ENCODE measurements at regions not wholly inside any gene's neighbourhood (a gene's known extent, or its start where the extent isn't known, plus 50 kb on each side); places are given as distances from the start of the nearest gene placed in this dataset.
"Not testable (repeated sequence)": the region's sequence is repeated elsewhere in the genome, so short reads cannot be mapped to it uniquely, and the experiment has no call there.

GRCh38 chr11:122401581-122401980 lies 253.9 kb upstream of the UBASH3B start:
- intact Hi-C loops (cut with micrococcal nuclease), result not testable (repeated sequence)

- intact Hi-C loops (cut with micrococcal nuclease), result no loop called here
These were observed 256.1 kb upstream of the UBASH3B start for GRCh38 chr11:122399375-122399774.

DNA sequence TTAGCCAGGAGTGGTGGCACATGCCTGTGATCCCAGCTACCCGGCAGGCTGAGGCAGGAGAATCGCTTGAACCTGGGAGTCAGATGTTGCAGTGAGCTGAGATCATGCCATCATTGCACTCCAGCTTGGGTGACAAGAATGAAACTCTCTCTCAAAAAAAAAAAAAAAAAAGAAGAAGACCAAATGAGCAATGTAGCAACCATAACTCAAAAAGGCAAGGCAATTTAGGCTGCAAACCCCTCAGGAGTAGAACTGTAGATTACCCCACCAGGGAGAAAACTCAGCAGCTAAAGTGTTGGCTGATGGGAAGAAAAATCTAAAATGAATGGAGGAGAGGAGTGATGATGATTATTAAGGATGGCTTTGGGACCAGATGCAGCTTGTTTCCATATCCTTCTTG lies 256.7 kb upstream of the UBASH3B start:
- intact Hi-C loops (cut with micrococcal nuclease), result no loop called here

DNA sequence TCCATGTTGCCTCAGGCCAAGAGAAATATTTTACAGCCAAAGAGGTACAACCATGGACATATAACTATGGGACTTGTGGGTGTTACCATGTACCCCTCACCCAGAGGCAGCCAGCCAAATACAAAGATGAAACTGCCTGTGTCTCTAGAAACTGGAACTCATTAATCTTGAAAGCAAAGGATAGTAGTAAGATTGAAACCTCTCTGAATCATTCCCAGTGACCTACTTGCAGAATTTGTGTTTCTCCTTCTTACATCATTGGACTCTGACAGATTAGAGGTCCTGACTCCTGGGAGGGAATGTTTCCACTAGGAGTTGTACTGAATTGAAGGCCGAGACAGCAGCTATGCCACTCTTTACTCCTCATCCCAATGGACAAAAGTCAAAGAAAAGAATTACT lies 257.4 kb upstream of the UBASH3B start:
- intact Hi-C loops (cut with micrococcal nuclease), result no loop called here

DNA sequence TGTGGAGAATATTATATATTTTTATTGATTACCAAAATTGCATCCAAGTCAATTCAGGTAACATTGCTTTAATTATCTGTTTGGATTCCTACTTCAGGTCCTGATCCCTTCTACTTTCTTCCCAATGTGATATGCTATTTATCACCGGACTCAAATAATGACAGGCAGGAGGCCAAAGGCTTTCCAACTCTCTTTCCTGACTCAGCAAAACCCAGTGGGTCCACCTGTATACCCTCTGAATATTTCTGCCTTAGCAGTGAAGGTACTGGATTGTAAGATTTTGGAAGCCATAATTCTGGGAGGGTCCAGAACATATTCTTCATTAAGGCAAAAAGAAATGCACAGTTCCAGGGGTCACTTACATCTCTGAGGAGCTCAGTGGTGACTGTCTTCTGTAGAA lies 260.2 kb upstream of the UBASH3B start:
- intact Hi-C loops (cut with micrococcal nuclease), result no loop called here

- intact Hi-C loops (cut with micrococcal nuclease), result no loop called here
These were observed 261.2 kb upstream of the UBASH3B start for GRCh38 chr11:122394313-122394712.

DNA sequence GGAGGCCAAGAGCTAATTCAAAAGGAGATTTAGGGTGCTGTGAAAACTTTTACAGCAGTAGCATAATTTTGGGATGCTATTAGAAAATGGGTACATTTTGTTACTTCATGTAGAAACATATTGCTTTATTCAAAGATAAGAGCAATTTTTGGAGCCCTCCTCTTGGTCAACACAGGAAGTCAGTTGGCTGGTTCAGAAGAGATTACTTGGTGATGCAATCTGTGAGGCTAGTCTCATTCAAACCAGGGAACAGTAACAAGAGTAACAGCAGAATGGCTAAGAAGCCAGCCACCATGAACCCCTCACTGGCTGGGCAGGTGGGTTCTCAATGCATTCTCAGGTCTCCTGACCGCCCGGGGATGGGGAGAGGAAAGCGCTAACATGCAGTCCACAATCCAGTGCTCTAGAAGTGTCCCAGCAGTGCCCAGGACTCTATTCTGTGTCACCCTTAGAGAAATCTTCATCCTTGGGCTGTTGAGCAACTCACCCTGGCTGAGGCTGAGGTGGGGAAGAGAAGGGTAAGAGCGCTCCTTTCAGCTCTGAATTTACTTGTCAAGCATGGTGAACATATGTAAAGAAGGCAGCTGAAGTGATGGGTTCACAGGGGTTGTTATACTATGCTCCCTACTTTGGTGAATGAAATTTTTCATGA lies 262.2 kb upstream of the UBASH3B start:
- intact Hi-C loops (cut with micrococcal nuclease), result no loop called here

GRCh38 chr11:122392508-122392907 lies 263.0 kb upstream of the UBASH3B start:
- intact Hi-C loops (cut with micrococcal nuclease), result no loop called here

DNA sequence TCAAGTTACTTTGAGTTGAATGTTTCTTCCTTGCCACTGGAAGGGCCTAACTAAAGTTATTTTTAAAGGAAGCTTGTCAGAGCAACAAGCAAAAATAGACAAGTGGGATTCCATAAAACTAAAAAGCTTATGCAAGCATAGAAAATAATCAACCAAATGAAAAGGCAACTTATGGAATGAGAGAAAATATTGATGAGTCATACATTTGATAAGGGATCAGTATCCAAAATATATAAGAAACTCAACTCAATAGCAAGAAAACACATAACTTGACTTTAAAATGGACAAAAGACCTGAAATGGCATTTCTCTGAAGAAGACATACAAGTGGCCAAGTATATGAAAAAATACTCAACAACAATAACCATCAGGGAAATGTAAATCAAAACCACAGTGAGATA lies 264.5 kb upstream of the UBASH3B start:
- intact Hi-C loops (cut with micrococcal nuclease), result no loop called here

GRCh38 chr11:122383186-122383585 lies 267.2 kb upstream of the BLID start:
- intact Hi-C loops (cut with micrococcal nuclease), result no loop called here

DNA sequence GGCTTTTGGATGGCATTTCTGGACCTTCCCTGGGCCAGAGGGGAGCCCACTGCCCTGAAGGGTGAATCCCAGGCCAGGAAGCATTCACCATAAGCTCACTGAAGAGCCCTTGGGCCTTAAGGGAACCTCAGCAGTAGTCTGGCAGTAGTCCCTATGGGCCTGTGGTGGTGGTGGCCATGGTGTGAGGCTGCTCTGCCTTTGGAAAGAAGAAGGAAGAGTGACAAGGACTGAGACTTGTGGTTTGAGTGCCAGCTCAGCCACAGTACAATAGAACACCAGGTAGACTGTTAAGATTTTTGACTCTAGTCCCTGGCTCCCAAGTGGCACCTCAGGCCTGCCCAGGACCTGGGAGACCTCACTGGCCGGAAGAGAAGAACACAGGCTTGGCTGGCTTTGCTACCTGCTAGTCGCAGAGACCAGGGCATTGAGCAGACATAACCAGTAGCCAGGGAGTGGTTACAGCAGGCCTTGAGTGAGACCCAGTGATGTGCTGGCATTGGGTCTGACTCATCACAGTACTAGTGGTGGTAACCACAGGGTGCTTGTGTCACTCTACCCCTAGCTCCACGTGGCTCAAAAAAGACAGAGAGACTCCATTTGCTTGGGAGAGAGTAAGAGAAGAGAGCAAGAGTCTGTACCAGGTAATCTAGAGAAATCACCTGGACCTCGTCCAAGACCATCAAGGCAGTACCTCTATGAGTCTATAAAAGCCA lies 259.8 kb upstream of the BLID start:
- intact Hi-C loops (cut with micrococcal nuclease), result no loop called here

DNA sequence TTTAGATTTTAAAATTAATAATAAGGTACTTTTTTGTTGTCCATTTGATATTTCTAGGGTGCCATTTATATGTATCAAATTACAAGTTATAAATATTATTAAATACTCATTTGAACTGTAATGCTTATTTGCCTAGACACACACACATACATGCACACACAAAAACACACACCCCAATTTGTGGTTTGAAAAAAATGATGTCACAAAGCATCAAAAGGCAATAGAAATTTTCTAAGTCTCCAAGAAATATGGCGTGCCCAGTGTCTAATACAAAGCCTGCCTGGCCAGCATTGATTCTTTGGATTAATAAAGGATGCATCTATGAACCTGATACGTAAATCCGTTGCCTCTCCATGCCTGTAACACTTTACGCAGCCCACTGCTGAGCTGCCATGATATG lies 252.8 kb upstream of the BLID start:
- intact Hi-C loops (cut with micrococcal nuclease), result no loop called here

DNA sequence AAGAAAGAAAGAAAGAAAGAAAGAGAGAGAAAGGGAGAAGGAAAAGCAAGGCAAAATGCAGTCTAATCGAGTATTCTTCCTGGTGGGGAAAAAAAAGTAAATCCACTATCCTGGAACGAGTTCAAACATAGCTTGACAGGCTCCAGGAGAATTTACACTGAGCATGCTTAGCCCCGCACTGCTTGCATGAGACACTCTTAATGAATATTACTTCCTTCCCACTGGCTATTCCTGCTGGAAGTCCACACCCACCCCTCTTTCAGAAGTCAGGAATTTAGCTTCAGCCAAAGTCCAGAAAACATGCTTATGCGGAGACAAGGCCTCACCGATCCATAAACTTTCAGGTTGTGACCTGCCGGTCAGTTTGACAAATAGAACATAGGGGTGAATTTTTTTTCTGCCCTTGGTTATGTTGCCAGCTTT lies 251.8 kb upstream of the BLID start:
- intact Hi-C loops (cut with micrococcal nuclease), result no loop called here

DNA sequence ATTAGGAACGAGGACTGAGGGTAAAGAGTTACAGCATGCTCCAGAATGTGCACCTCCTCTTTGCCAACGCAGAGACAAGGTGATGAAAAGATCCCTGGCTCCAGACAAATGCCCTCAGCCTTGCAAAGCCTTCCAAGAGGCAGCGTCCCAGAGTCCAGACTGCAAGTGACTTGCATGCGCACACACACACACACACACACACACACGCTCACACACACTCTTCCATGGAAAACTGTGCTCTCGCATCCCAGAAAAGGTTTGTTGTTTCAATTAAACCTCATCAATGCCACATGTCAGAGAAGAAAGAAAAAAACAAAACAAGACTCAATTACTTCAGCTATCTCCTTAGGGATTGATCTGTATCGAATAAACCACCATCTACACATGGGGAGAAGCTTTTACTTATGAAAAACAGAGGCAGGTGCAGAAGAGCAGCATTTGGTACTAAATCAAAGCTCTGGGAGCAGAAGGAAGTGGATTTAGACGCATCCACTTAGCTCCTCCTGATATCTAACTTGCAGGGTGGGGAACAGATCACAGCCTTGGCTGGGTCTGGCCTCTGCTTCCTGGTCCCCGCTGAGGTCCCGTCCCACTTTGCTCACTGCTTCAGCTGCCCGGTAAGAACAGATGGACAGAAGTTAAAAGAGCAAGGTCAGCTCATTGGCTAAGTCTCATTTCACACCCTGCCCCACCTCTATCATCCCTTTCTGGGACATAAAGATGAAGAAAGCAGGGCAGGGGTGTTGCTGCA lies 249.8 kb upstream of the BLID start:
- intact Hi-C loops (cut with micrococcal nuclease), result no loop called here

- intact Hi-C loops (cut with micrococcal nuclease), result no loop called here
These were observed 247.3 kb upstream of the BLID start for GRCh38 chr11:122363296-122363695.

DNA sequence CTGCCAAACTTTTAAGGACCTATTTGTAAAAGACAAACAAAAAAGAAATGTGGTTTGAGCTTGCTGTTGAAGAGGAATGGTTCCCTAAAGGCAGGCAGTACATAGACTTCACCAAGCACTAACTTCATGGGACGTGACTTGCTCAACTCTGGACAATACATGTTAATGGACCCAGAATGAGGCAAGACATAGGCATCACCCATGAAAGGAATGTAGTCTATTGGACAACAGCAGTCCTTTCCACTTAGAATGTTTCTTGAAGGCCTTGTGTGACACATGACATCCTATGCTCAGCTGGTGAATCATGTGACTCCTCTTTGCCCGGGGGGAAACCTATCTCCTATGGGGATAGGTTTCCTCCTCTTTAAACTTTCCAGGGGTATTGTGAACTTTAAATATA lies 246.4 kb upstream of the BLID start:
- intact Hi-C loops (cut with micrococcal nuclease), result no loop called here

DNA sequence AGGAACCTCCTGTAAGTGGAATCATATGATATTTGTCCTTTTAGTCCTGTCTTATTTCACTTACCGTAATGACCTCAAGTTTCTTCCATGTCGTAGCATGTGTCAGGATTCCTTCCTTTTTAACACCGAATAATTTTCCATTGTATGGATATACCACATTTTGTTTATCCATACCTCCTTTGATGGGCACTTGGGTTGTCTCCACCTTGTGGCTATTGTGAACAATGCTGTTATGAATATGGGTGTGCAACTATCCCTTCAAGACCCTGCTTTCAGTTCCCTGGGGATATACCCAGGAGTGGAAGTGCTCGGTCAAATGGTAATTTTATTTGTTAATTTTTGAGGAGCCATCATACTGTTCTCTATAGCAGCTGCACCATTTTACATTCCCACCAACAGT lies 244.9 kb upstream of the BLID start:
- intact Hi-C loops (cut with micrococcal nuclease), result no loop called here

DNA sequence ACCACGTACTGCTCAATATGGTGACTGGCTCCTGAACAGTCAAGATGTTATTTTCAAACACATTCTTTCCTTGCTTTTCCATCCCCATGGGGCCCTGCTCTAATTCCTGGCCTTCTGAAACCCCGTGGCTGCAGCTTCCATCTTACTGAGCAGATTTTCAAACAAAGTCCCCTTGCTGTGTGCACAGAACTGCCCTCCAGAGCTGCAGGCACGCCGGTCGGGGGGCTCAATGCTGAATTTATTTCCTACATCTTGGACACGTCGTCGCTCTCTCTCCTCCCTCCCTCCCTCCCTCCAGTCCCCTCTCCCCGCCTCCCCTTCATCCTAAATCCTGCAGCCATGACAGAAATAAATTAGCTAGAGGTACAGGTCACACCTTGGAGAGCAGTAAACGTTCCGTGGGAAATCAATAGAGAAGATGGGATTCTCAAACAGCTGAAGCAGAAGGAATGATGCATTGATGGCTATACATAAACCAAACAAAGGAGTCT lies 243.1 kb upstream of the BLID start:
- intact Hi-C loops (cut with micrococcal nuclease), result no loop called here

- intact Hi-C loops (cut with micrococcal nuclease), result no loop called here
These were observed 242.3 kb upstream of the BLID start for GRCh38 chr11:122358292-122358691.

- intact Hi-C loops (cut with micrococcal nuclease), result no loop called here
These were observed 240.0 kb upstream of the BLID start for GRCh38 chr11:122355968-122356367.

DNA sequence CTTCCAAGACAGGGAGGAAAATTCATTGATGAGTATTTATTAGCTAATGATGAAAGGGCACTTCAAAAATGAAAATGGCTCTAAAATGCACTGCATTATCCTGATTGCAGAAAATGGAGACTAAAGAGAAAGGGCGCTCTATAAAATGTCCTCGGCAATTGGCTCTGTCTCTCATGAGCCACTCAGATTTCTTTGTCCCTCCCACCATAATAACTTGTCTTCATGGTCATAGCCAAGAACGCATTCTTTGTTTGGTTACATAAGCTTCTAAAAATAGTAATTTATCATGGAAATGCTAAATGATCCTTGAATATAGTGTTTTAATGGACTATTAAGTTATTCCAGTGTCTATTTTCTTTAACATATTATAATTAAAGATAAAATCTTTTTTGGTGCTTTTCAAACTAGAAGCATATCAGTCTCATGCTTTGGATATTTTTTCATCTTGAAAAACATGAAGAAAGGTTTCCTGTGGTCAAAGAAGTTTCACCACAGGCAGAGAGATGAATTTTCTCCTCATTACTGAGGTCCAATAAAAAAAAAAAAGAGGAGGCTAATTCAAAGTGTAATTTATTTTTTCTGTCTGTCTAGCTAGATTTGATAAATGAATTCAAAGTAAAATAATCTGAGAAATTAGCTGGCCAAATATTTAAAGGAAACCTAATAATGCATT lies 238.1 kb upstream of the BLID start:
- intact Hi-C loops (cut with micrococcal nuclease), result no loop called here

DNA sequence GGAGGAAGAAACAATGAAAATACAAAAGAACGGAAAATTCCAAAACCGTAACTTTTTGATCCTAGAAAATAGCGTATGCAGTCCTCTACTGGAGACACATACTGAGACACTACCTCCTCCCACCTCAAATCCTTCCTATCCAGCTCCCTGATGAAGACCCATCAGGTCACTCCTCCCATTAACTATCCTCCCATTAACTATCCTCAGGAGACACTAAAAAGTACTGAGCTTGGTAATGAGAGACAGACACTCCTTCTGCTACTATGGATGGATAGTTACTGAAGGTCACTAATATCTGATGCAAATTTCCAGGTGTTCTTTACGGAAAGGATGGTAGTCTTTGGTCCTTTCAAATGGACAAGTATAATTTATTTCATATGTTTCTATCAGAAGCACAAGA lies 237.5 kb upstream of the BLID start:
- intact Hi-C loops (cut with micrococcal nuclease), result no loop called here

Data from T-helper 1 cell treated with Interleukin-12 subunit alpha and Interleukin-12 subunit beta and Interleukin-4 antibody, amounts not matched to agents 30 ng/mL and 1 ng/mL, for 36 hours (primary cell).